H9 (cell line): ENCODE measurements at regions not wholly inside any gene's neighbourhood (a gene's known extent, or its start where the extent isn't known, plus 50 kb on each side); places are given as distances from the start of the nearest gene placed in this dataset.

Source experiments
- DNase-seq: peaks from one replicate; pipeline ENCODE4 v3.0.0-alpha.2; 2017
- H2AFZ ChIP-seq: one replicate; pipeline ENCODE4 v1.6.1; 2013; ENCODE audit warnings: mild to moderate bottlenecking, low read length, control low read depth, moderate library complexity
- H2AK5ac ChIP-seq: 2 replicates; pipeline ENCODE4 v1.6.1; 2013; ENCODE audit warnings: low read length, control low read depth, mixed read lengths; ENCODE audit not compliant: insufficient read length
- H2BK120ac ChIP-seq: one replicate; pipeline ENCODE4 v1.6.1; 2013; ENCODE audit warnings: low read depth, mild to moderate bottlenecking, low read length, control low read depth, inconsistent platforms; ENCODE audit not compliant: poor library complexity, severe bottlenecking
- H2BK12ac ChIP-seq: 2 replicates; pipeline ENCODE4 v1.6.1; 2013; ENCODE audit warnings: low read length, control low read depth, mixed read lengths, low read depth; ENCODE audit not compliant: insufficient read length
- H2BK15ac ChIP-seq: 2 replicates; pipeline ENCODE4 v1.6.1; 2013; ENCODE audit warnings: low read depth, low read length, control low read depth
- H2BK20ac ChIP-seq: one replicate; pipeline ENCODE4 v1.6.1; 2013; ENCODE audit warnings: low read depth, mild to moderate bottlenecking, low read length, control low read depth, inconsistent platforms; ENCODE audit not compliant: poor library complexity, severe bottlenecking
- H2BK5ac ChIP-seq: 2 replicates; pipeline ENCODE4 v1.6.1; 2013; ENCODE audit warnings: low read length, control low read depth, mixed read lengths; ENCODE audit not compliant: insufficient read length
- H3K14ac ChIP-seq: 2 replicates; pipeline ENCODE4 v1.6.1; 2013; ENCODE audit warnings: low read length, control low read depth; ENCODE audit not compliant: insufficient read depth
- H3K18ac ChIP-seq: 2 replicates; pipeline ENCODE4 v1.6.1; 2013; ENCODE audit warnings: low read depth, mild to moderate bottlenecking, mixed read lengths, low read length, control low read depth; ENCODE audit not compliant: insufficient read length
- H3K23ac ChIP-seq: 2 replicates; pipeline ENCODE4 v1.6.1; 2013; ENCODE audit warnings: low read length, control low read depth, mixed read lengths, low read depth; ENCODE audit not compliant: insufficient read length
- H3K23me2 ChIP-seq: 2 replicates; pipeline ENCODE4 v1.6.1; 2013; ENCODE audit warnings: low read depth, mild to moderate bottlenecking, mixed read lengths, low read length, control low read depth; ENCODE audit not compliant: insufficient read length, poor library complexity, severe bottlenecking
- H3K27ac ChIP-seq: 2 replicates; pipeline ENCODE4 v1.5.1; 2013; ENCODE audit warnings: low read length, control low read depth, mixed read lengths, low read depth; ENCODE audit not compliant: insufficient read length
- H3K27me3 ChIP-seq: 2 replicates; pipeline ENCODE4 v1.6.1; 2013; ENCODE audit warnings: low read length, control low read depth, inconsistent platforms; ENCODE audit not compliant: insufficient read depth
- H3K4ac ChIP-seq: 2 replicates; pipeline ENCODE4 v1.6.1; 2013; ENCODE audit warnings: low read depth, mild to moderate bottlenecking, control low read depth, inconsistent platforms, low read length, moderate library complexity
- H3K4me1 ChIP-seq: 2 replicates; pipeline ENCODE4 v1.6.1; 2013; ENCODE audit warnings: low read length, control low read depth, inconsistent platforms; ENCODE audit not compliant: insufficient read depth
- H3K4me2 ChIP-seq: 2 replicates; pipeline ENCODE4 v1.6.1; 2013; ENCODE audit warnings: low read length, control low read depth, mixed read lengths; ENCODE audit not compliant: insufficient read length, insufficient read depth
- H3K56ac ChIP-seq: 2 replicates; pipeline ENCODE4 v1.6.1; 2013; ENCODE audit warnings: low read depth, mild to moderate bottlenecking, mixed read lengths, low read length, control low read depth; ENCODE audit not compliant: insufficient read length
- H3K79me1 ChIP-seq: 2 replicates; pipeline ENCODE4 v1.6.1; 2013; ENCODE audit warnings: low read depth, mild to moderate bottlenecking, moderate library complexity, low read length, control low read depth, inconsistent platforms; ENCODE audit not compliant: insufficient read depth, poor library complexity, severe bottlenecking
- H3K79me2 ChIP-seq: 2 replicates; pipeline ENCODE4 v1.6.1; 2013; ENCODE audit warnings: low read length, control low read depth, inconsistent platforms; ENCODE audit not compliant: insufficient read depth
- H3K9ac ChIP-seq: 2 replicates; pipeline ENCODE4 v1.6.1; 2013; ENCODE audit warnings: low read length, control low read depth, mixed read lengths; ENCODE audit not compliant: insufficient read length; ENCODE audit errors: extremely low read depth
- H3K9me3 ChIP-seq: one replicate; pipeline ENCODE4 v1.6.1; 2013; ENCODE audit warnings: low read depth, low read length, inconsistent platforms; ENCODE audit not compliant: control insufficient read depth
- H3T11ph ChIP-seq: one replicate; pipeline ENCODE4 v1.6.1; 2013; ENCODE audit warnings: mild to moderate bottlenecking, low read length, control low read depth, inconsistent platforms
- H4K20me1 ChIP-seq: one replicate; pipeline ENCODE4 v1.6.1; 2013; ENCODE audit not compliant: control insufficient read depth, insufficient read length, insufficient read depth
- H4K5ac ChIP-seq: 2 replicates; pipeline ENCODE4 v1.6.1; 2013; ENCODE audit warnings: low read depth, mild to moderate bottlenecking, mixed read lengths, low read length, control low read depth; ENCODE audit not compliant: insufficient read length
- H4K8ac ChIP-seq: replicated peaks from 2 replicates; pipeline ENCODE4 v1.6.1; 2013; ENCODE audit warnings: low read length, control low read depth, mixed read lengths, low read depth; ENCODE audit not compliant: insufficient read length
- H4K91ac ChIP-seq: 2 replicates; pipeline ENCODE4 v1.6.1; 2013; ENCODE audit warnings: low read depth, mild to moderate bottlenecking, moderate library complexity, mixed read lengths, low read length, control low read depth; ENCODE audit not compliant: insufficient read length
- H3K27ac Mint-ChIP-seq, 3 experiments: 2 replicates in 2 of 3; 3 replicates in 1 of 3; pipeline ENCODE4 v1.8.0; 2020 to 2021; ENCODE audit warnings: mixed read lengths in 3 of 3, mild to moderate bottlenecking in 1 of 3, moderate library complexity in 1 of 3
- H3K27me3 Mint-ChIP-seq: 2 replicates; pipeline ENCODE4 v1.8.0; 2021; ENCODE audit warnings: low read depth, mild to moderate bottlenecking, moderate library complexity, mixed read lengths
- H3K36me3 Mint-ChIP-seq, 3 experiments: 2 replicates in 2 of 3; 3 replicates in 1 of 3; pipeline ENCODE4 v1.8.0; 2020 to 2021; ENCODE audit warnings: low read depth in 3 of 3, mixed read lengths in 3 of 3; ENCODE audit not compliant: insufficient read depth in 1 of 3
- H3K4me1 Mint-ChIP-seq, 2 experiments: 2 replicates each; pipeline ENCODE4 v1.8.0; 2020; ENCODE audit warnings: mixed read lengths in 2 of 2
- H3K4me3 Mint-ChIP-seq, 2 experiments: 2 replicates in 1 of 2; 3 replicates in 1 of 2; pipeline ENCODE4 v1.8.0; 2020 to 2021; ENCODE audit warnings: mild to moderate bottlenecking in 2 of 2, mixed read lengths in 2 of 2, moderate library complexity in 1 of 2
- H3K9me3 Mint-ChIP-seq, 2 experiments: 2 replicates in 1 of 2; 3 replicates in 1 of 2; pipeline ENCODE4 v1.8.0; 2020; ENCODE audit warnings: mild to moderate bottlenecking in 2 of 2, mixed read lengths in 2 of 2, moderate library complexity in 1 of 2
- WGBS: extraction: QIAGEN DNeasy Blood & Tissue Kit; methylation state at CpG from one replicate; pipeline ENCODE4 v1.1.7; 2013; ENCODE audit warnings: missing lambda C conversion rate, low lambda C conversion rate, mixed read lengths; ENCODE audit not compliant: insufficient read length; ENCODE audit errors: extremely low coverage; 5-methylcytosine and 5-hydroxymethylcytosine counted together
- TF ChIP-seq, protein P1 (sequence below): fragments of 200-600 bp; sonication (generic); conservative IDR thresholded peaks from 3 replicates; pipeline ENCODE4 v1.8.0; 2021; ENCODE audit warnings: antibody characterized with exemption, mild to moderate bottlenecking

- Histone ChIP-seq H3K27ac (no peak overlapping the region), H3K56ac (no peak overlapping the region), H2BK12ac (no peak overlapping the region), H3K27me3 (no peaks in the 10 kb centered on the region), H2AK5ac (no peak overlapping the region), H2BK15ac (no peak overlapping the region), H2BK20ac (no peak overlapping the region), H3K9me3 (no peaks in the 10 kb centered on the region), H3K4me2 (no peak overlapping the region), H3K4ac (no peak overlapping the region), H2AFZ (no peak overlapping the region), H3K79me1 (no peaks in the 10 kb centered on the region), H4K91ac (no peak overlapping the region), H3T11ph (no peak overlapping the region), H4K20me1 (no peaks in the 10 kb centered on the region), H3K23ac (no peak overlapping the region), H4K8ac (no peak overlapping the region), H3K79me2 (no peaks in the 10 kb centered on the region), H3K14ac (no peak overlapping the region), H2BK120ac (no peak overlapping the region), H3K9ac (no peak overlapping the region), H3K4me1 (no peaks in the 10 kb centered on the region), H4K5ac (no peak overlapping the region), H3K23me2 (no peaks in the 10 kb centered on the region), H3K18ac (no peak overlapping the region), H2BK5ac (no peak overlapping the region)
- Mint-ChIP-seq H3K4me1 (peaks cover 0 to 3% of the 10 kb centered on the region in 2 experiments; a peak in 1 of 4 replicates), H3K4me3 (no peak overlapping the region), H3K27ac (no peak overlapping the region), H3K9me3 (peaks cover 0 to 2% of the 10 kb centered on the region in 2 experiments; a peak in 2 of 5 replicates), H3K27me3 (peaks cover under 1% of the 10 kb centered on the region; the same call in 1 of the 2 replicates), H3K36me3 (no peaks in the 10 kb centered on the region)
- no CpG with 5 or more reads among the region's 5 CpGs for WGBS
- no peak for DNase-seq
- TF ChIP-seq, protein P1, sequence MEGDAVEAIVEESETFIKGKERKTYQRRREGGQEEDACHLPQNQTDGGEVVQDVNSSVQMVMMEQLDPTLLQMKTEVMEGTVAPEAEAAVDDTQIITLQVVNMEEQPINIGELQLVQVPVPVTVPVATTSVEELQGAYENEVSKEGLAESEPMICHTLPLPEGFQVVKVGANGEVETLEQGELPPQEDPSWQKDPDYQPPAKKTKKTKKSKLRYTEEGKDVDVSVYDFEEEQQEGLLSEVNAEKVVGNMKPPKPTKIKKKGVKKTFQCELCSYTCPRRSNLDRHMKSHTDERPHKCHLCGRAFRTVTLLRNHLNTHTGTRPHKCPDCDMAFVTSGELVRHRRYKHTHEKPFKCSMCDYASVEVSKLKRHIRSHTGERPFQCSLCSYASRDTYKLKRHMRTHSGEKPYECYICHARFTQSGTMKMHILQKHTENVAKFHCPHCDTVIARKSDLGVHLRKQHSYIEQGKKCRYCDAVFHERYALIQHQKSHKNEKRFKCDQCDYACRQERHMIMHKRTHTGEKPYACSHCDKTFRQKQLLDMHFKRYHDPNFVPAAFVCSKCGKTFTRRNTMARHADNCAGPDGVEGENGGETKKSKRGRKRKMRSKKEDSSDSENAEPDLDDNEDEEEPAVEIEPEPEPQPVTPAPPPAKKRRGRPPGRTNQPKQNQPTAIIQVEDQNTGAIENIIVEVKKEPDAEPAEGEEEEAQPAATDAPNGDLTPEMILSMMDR = peak; percentile 65
Measured at GRCh38 chr13:72651144-72651543, 76.3 kb downstream of the MZT1 start.
